SU-DHL-6 (cell line): ENCODE measurements at regions not wholly inside any gene's neighbourhood (a gene's known extent, or its start where the extent isn't known, plus 50 kb on each side); places are given as distances from the start of the nearest gene placed in this dataset.
"Not testable (repeated sequence)": the region's sequence is repeated elsewhere in the genome, so short reads cannot be mapped to it uniquely, and the experiment has no call there.

Source experiments
- CTCF ChIP-seq: fragments of 200-600 bp; sonication (generic); IDR thresholded peaks from one replicate; pipeline ENCODE4 v1.5.1; 2017; ENCODE audit warnings: antibody characterized with exemption, mild to moderate bottlenecking, low read length, moderate library complexity; ENCODE audit not compliant: insufficient read depth, poor library complexity, severe bottlenecking
- EZH2phosphoT487 ChIP-seq: fragments of 200-600 bp; sonication (generic), shearing (Covaris generic); conservative IDR thresholded peaks from 2 replicates; pipeline ENCODE4 v1.6.1; 2018; ENCODE audit warnings: mild to moderate bottlenecking, antibody characterized with exemption, low read length, moderate library complexity, mixed read lengths

DNA sequence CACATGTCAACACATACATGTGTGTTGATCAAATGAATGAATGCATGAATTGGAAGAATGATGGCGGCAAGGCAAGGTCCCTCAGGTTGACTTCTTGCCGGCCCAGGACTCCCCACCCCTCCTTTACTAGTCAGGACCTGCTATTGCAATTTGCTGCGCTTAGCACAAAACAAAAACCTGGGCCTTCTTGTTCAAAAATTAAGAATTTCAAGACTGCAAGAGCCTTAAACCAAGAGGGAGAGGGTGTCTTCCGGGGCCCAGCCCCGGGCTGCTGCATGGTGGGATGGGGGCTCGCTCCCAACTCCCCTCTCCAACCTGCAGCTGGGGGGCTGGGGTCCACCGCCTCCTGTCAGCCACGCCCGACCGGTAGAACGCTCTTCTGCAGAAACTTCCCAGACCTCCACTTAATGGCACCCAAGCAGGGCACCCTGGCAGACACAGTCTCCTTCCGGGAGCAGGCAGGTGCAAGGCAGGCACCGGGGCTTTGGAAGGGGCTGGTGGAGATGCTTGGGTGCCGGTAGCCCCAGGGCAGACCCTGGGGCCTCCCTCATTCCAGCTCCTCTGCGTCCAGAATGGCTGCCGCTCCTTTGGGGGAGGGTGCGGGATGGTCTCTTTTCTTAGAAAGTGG, 2896.5 kb downstream of the RPIA start:
- not testable (repeated sequence) for TF ChIP-seq CTCF, EZH2phosphoT487
